Fibroblast of lung (primary cell): ENCODE measurements at regions not wholly inside any gene's neighbourhood (a gene's known extent, or its start where the extent isn't known, plus 50 kb on each side); places are given as distances from the start of the nearest gene placed in this dataset.

Source experiments
- DNase-seq, 2 donors: peaks; one replicate each; pipeline versions ENCODE4 v3.0.0 to v3.0.0-alpha.2; 2010; ENCODE audit warnings: low read depth in 2 of 2
- H2AFZ ChIP-seq: 2 replicates; pipeline ENCODE4 v1.5.1; 2012; ENCODE audit warnings: low read length, control low read depth, inconsistent platforms
- H3K27ac ChIP-seq: 2 replicates; pipeline ENCODE4 v1.5.1; 2011; ENCODE audit warnings: low read length, control low read depth; ENCODE audit not compliant: insufficient read depth
- H3K27me3 ChIP-seq: 2 replicates; pipeline ENCODE4 v1.5.1; 2011; ENCODE audit warnings: mild to moderate bottlenecking, low read length; ENCODE audit not compliant: control insufficient read depth, insufficient read depth
- H3K36me3 ChIP-seq: 2 replicates; pipeline ENCODE4 v1.5.1; 2011; ENCODE audit warnings: low read length; ENCODE audit not compliant: control insufficient read depth, insufficient read depth
- H3K4me1 ChIP-seq: 2 replicates; pipeline ENCODE4 v1.5.1; 2011; ENCODE audit warnings: low read length; ENCODE audit not compliant: control insufficient read depth, insufficient read depth; ENCODE audit errors: extremely low read depth
- H3K4me2 ChIP-seq: 2 replicates; pipeline ENCODE4 v1.5.1; 2011; ENCODE audit warnings: low read length, control low read depth; ENCODE audit not compliant: insufficient read depth; ENCODE audit errors: extremely low read depth
- H3K4me3 ChIP-seq, 4 experiments: fragments of 200-600 bp in 1 of 4; sonication (generic) in 1 of 4; replicated peaks in 1 of 4; 2 replicates each; pipeline ENCODE4 v1.5.1; 2011 to 2016; ENCODE audit warnings: low read length in 4 of 4, low read depth in 3 of 4, mild to moderate bottlenecking in 3 of 4, control low read depth in 2 of 4, inconsistent platforms in 1 of 4, mixed read lengths in 1 of 4; ENCODE audit not compliant: insufficient read depth in 1 of 4; ENCODE audit errors: control extremely low read depth in 1 of 4
- H3K79me2 ChIP-seq: 2 replicates; pipeline ENCODE4 v1.5.1; 2012; ENCODE audit warnings: mild to moderate bottlenecking, low read length, inconsistent platforms; ENCODE audit not compliant: control insufficient read depth, insufficient read depth
- H3K9ac ChIP-seq: 2 replicates; pipeline ENCODE4 v1.5.1; 2011; ENCODE audit warnings: mild to moderate bottlenecking, low read length, control low read depth; ENCODE audit not compliant: insufficient read depth
- H3K9me3 ChIP-seq: 2 replicates; pipeline ENCODE4 v1.5.1; 2012; ENCODE audit warnings: low read depth, low read length; ENCODE audit not compliant: control insufficient read depth, insufficient read depth
- H4K20me1 ChIP-seq: 2 replicates; pipeline ENCODE4 v1.5.1; 2011; ENCODE audit warnings: low read length; ENCODE audit not compliant: control insufficient read depth, insufficient read depth; ENCODE audit errors: extremely low read depth
- EZH2 ChIP-seq: IDR thresholded peaks from 2 replicates; pipeline ENCODE4 v1.5.1; 2012; ENCODE audit warnings: low read length, control low read depth, mild to moderate bottlenecking; ENCODE audit errors: missing control alignments
- TF ChIP-seq, protein P1 (sequence below), 2 donors: IDR thresholded peaks in 1 of 2; conservative IDR thresholded peaks in 1 of 2; 1 replicate in 1 of 2; 2 replicates in 1 of 2; pipeline ENCODE4 v1.5.1; 2011 to 2012; ENCODE audit warnings: low read length in 2 of 2, control low read depth in 1 of 2, inconsistent platforms in 1 of 2, low read depth in 1 of 2, mild to moderate bottlenecking in 1 of 2

DNA sequence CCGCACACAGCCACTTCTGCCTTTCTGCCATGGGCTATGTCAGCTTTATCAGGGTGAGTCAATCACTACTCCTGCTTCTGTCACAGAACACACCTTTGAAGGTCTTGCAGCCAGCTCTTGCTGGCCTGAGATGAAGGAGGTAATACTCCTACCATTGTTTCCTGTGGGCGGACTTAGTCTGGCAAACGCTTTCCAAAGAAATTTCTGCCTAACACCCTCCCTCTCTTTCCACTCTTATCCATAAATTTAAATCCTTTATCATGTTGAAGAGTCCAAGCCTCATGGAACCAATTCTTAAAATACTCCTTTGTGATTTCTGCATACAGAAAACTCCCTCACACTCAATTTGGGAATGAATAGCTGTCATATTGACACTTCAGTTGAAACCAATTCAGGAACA lies 633.1 kb upstream of the CHRM3 start:
- no peak overlapping the region for H2AFZ ChIP-seq
- TF ChIP-seq, protein P1, sequence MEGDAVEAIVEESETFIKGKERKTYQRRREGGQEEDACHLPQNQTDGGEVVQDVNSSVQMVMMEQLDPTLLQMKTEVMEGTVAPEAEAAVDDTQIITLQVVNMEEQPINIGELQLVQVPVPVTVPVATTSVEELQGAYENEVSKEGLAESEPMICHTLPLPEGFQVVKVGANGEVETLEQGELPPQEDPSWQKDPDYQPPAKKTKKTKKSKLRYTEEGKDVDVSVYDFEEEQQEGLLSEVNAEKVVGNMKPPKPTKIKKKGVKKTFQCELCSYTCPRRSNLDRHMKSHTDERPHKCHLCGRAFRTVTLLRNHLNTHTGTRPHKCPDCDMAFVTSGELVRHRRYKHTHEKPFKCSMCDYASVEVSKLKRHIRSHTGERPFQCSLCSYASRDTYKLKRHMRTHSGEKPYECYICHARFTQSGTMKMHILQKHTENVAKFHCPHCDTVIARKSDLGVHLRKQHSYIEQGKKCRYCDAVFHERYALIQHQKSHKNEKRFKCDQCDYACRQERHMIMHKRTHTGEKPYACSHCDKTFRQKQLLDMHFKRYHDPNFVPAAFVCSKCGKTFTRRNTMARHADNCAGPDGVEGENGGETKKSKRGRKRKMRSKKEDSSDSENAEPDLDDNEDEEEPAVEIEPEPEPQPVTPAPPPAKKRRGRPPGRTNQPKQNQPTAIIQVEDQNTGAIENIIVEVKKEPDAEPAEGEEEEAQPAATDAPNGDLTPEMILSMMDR (conservative IDR thresholded peaks at IDR 0.05 in 1 of 2, IDR thresholded peaks at IDR 0.05 in 1 of 2; ENCODE audit: low read depth in 1 of 2, low read length in 2 of 2) = no peak
- TF ChIP-seq EZH2 = no peak

DNA sequence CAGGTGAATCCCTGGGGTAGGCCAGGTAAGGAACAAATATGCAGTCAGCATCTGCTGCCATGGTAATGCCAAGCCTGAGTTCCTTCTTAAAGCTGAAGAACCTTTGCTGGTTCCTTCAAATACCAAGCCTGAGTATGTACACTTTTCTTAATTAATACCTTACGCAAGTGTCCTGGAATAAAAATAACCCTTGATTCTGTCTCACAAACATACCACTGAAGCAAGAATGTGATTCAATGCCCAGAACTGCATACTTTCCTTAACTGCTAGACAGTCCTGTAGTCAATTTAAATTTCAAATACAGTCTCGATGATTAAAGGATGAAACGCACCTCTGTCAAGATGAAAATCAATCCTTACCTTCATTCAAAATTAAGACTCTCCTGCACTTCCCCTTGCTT lies 634.0 kb upstream of the CHRM3 start:
- no peaks in the 10 kb centered on the region for H4K20me1 ChIP-seq
- H3K36me3 ChIP-seq = no peaks in the 10 kb centered on the region
- no peak overlapping the region for H3K4me2 ChIP-seq
- no peak overlapping the region for H2AFZ ChIP-seq
- no peaks in the 10 kb centered on the region for H3K9me3 ChIP-seq
- no peaks in the 10 kb centered on the region for H3K79me2 ChIP-seq
- no peak overlapping the region for H3K27ac ChIP-seq
- no peaks in the 10 kb centered on the region for H3K27me3 ChIP-seq
- DNase-seq = peak in 1 of 2 donors; percentile 50
- no peaks in the 10 kb centered on the region for H3K4me1 ChIP-seq
- TF ChIP-seq, protein P1 (conservative IDR thresholded peaks at IDR 0.05 in 1 of 2, IDR thresholded peaks at IDR 0.05 in 1 of 2; ENCODE audit: low read depth in 1 of 2, low read length in 2 of 2) = no peak
- TF ChIP-seq EZH2 = no peak
- no peak overlapping the region for H3K9ac ChIP-seq
- no peak overlapping the region for H3K4me3 ChIP-seq

More for the DNA sequence above, 633.1 kb upstream of the CHRM3 start:
- no peak overlapping the region for H3K4me2 ChIP-seq
- H3K4me1 ChIP-seq = no peaks in the 10 kb centered on the region
- H3K9me3 ChIP-seq = no peaks in the 10 kb centered on the region
- DNase-seq = no peak
- H3K36me3 ChIP-seq = no peaks in the 10 kb centered on the region
- no peak overlapping the region for H3K9ac ChIP-seq
- no peaks in the 10 kb centered on the region for H3K79me2 ChIP-seq
- no peaks in the 10 kb centered on the region for H4K20me1 ChIP-seq
- H3K27ac ChIP-seq = no peak overlapping the region
- H3K4me3 ChIP-seq = no peak overlapping the region
- H3K27me3 ChIP-seq = no peaks in the 10 kb centered on the region

DNA sequence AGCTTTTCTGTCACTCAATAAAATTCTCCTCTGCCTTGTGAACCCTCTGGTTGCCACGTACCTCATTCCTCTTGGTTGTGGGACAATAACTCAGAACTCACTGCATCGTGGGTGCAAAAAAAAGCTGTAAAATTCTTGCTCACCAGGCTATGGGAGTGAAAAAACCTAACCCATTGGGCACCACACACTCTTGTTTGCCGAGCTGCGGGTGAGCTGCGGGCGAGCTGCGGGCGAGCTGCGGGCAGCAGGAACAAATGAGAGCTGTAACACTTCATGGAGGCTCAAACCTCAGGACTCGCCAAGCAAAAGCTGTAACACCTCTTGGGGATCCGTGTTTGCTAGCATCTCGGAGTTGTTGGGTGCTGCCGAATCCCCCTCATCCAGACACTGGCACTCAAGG lies 641.3 kb upstream of the CHRM3 start:
- Histone ChIP-seq H3K9ac (no peak overlapping the region), H2AFZ (no peak overlapping the region), H3K27me3 (no peaks in the 10 kb centered on the region), H3K4me3 (no peak overlapping the region), H4K20me1 (no peaks in the 10 kb centered on the region), H3K4me2 (no peak overlapping the region), H3K36me3 (no peaks in the 10 kb centered on the region), H3K9me3 (no peaks in the 10 kb centered on the region), H3K27ac (no peak overlapping the region), H3K79me2 (no peaks in the 10 kb centered on the region), H3K4me1 (no peaks in the 10 kb centered on the region)
- TF ChIP-seq, protein P1 (conservative IDR thresholded peaks at IDR 0.05 in 1 of 2, IDR thresholded peaks at IDR 0.05 in 1 of 2; ENCODE audit: low read depth in 1 of 2, low read length in 2 of 2) = no peak
- TF ChIP-seq EZH2 = no peak
- no peak for DNase-seq
